HG02623 (cell line): ENCODE measurements at regions not wholly inside any gene's neighbourhood (a gene's known extent, or its start where the extent isn't known, plus 50 kb on each side); places are given as distances from the start of the nearest gene placed in this dataset.
"Not testable (repeated sequence)": the region's sequence is repeated elsewhere in the genome, so short reads cannot be mapped to it uniquely, and the experiment has no call there.

Source experiments
- ATAC-seq: cut with Tn5 transposase; IDR thresholded peaks from one replicate; pipeline ENCODE4 v1.9.1; 2021; ENCODE audit warnings: moderate library complexity; ENCODE audit not compliant: unreplicated experiment

- not testable (repeated sequence) for ATAC-seq
These were observed 555.1 kb downstream of the RPIA start for GRCh38 chr2:89246620-89247019.

- ATAC-seq: not testable (repeated sequence)
These were observed 563.5 kb downstream of the RPIA start for GRCh38 chr2:89255013-89255412.

- ATAC-seq: not testable (repeated sequence)
These were observed 582.0 kb downstream of the RPIA start for GRCh38 chr2:89273443-89273842.

GRCh38 chr2:89280536-89280935 is 589.1 kb downstream of the RPIA start:
- not testable (repeated sequence) for ATAC-seq

GRCh38 chr2:89286448-89287080 is 595.1 kb downstream of the RPIA start:
- not testable (repeated sequence) for ATAC-seq

- ATAC-seq: not testable (repeated sequence)
These were observed 595.6 kb downstream of the RPIA start for GRCh38 chr2:89287084-89287483.

GRCh38 chr2:89291717-89292298 is 600.3 kb downstream of the RPIA start:
- ATAC-seq: not testable (repeated sequence)

- not testable (repeated sequence) for ATAC-seq
These were observed 601.9 kb downstream of the RPIA start for GRCh38 chr2:89293399-89293798.

GRCh38 chr2:89294335-89294734 is 602.9 kb downstream of the RPIA start:
- ATAC-seq: not testable (repeated sequence)

GRCh38 chr2:89296820-89297398 is 605.4 kb downstream of the RPIA start:
- ATAC-seq: not testable (repeated sequence)

GRCh38 chr2:89299196-89299595 is 607.7 kb downstream of the RPIA start:
- not testable (repeated sequence) for ATAC-seq

- ATAC-seq: not testable (repeated sequence)
These were observed 614.1 kb downstream of the RPIA start for GRCh38 chr2:89305623-89306022.

- not testable (repeated sequence) for ATAC-seq
These were observed 615.6 kb downstream of the RPIA start for GRCh38 chr2:89306869-89307637.

GRCh38 chr2:89318990-89319389 is 627.5 kb downstream of the RPIA start:
- ATAC-seq: not testable (repeated sequence)

GRCh38 chr2:89325894-89326293 is 634.4 kb downstream of the RPIA start:
- not testable (repeated sequence) for ATAC-seq

- not testable (repeated sequence) for ATAC-seq
These were observed 635.0 kb downstream of the RPIA start for GRCh38 chr2:89326455-89326854.

GRCh38 chr2:89328790-89329189 is 637.3 kb downstream of the RPIA start:
- not testable (repeated sequence) for ATAC-seq
